ENCODE measurements at regions not wholly inside any gene's neighbourhood (a gene's known extent, or its start where the extent isn't known, plus 50 kb on each side); places are given as distances from the start of the nearest gene placed in this dataset.
"Not testable (repeated sequence)": the region's sequence is repeated elsewhere in the genome, so short reads cannot be mapped to it uniquely, and the experiment has no call there.

DNA sequence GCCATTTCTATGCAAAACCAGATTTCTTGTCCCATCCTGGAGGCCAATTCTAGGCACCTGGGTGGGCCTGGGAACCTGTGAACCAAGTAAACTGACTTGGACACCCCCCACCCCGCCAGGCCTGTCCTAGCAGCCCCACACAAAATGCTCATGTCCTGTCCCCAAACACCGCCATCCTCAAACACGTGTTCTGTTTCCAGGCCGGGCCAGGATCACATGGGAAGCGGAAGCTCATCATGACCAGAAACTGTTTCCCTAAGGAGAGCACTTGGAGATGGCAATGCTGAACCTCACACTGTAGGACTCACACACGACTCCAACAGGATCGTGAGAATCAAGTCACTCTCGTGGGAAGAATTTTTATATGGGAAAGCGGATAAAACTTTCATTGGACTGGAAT is 78.7 kb upstream of the DRD5 start:
- not testable (repeated sequence) for DNase-seq (ENCODE audit: low spot score)

DNA sequence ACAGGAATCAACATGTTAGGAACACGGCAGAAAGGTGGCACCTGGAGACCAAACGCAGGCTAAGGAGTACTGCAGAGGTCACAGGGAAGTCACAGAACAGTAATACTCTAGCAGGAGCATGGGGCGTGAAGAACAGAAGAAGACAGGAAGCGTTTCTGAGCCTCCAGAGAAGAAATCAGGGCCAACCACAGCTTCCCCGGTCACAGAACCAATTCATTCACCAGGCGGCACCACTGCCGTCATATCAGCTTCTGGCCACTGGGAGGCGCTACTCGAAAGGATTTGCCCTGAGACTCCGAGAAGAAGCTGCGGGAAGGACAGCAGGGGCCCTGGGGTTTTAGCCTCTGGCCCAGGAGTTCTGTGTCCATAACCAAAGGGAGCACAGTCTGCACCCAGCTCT is 78.0 kb upstream of the DRD5 start:
- peak; percentile 34 for DNase-seq (ENCODE audit: low spot score)

GRCh38 chr4:9704126-9704525 is 77.3 kb upstream of the DRD5 start:
- not testable (repeated sequence) for DNase-seq (ENCODE audit: low spot score)

GRCh38 chr4:9704551-9705332 is 76.7 kb upstream of the DRD5 start:
- no peak for DNase-seq (ENCODE audit: low spot score)

DNA sequence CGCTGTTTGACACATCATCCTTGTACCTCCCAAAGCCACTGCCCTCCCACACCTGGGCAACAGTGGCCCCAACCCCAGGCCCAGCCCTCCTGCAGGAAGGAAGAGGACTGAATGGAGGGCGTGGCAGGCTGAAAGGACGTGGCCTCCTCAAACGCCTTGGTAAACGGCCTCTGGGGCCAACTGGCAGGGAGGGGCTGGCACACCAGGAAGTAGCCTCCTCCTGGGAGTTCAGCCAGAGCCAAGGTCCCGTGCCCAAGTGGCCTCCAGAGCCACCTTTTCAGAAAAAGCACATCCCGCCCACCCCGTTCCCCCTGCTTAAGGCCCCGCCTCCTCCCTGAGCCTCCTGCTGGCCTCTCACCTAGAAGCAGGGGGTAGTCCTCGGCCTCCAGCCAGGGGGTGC is 74.2 kb upstream of the DRD5 start:
- not testable (repeated sequence) for DNase-seq (ENCODE audit: low spot score)

- not testable (repeated sequence) for DNase-seq (ENCODE audit: low spot score)
These were observed 73.5 kb upstream of the DRD5 start for GRCh38 chr4:9707936-9708335.

DNA sequence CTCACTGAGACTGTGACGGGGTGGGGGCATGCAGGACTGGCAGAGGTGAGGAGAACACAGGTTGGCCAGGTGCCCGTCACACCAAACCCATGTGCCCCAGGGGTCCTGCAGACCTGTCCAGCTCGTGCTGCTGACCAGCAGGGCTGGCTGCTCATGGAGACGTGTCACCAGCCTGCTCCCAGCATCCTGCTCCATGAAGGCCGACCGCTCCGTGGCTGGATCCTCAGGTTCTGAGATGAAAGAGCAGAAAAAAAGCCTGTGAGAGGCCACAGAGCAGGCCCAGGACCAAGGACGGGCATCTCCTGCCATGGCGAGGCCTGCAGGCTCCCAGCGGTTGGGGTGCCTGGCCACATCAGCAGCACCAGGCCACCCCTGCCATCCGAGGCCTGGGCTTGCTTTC is 71.7 kb upstream of the DRD5 start:
- DNase-seq (ENCODE audit: low spot score), result no peak

GRCh38 chr4:9715271-9715670 is 66.2 kb upstream of the DRD5 start:
- not testable (repeated sequence) for DNase-seq (ENCODE audit: low spot score)

- DNase-seq (ENCODE audit: low spot score), result no peak
These were observed 65.3 kb upstream of the DRD5 start for GRCh38 chr4:9716093-9716492.

- not testable (repeated sequence) for DNase-seq (ENCODE audit: low spot score)
These were observed 63.0 kb upstream of the DRD5 start for GRCh38 chr4:9718246-9718939.

GRCh38 chr4:9722131-9722530 is 59.3 kb upstream of the DRD5 start:
- DNase-seq (ENCODE audit: low spot score), result not testable (repeated sequence)

Measured in cerebellar cortex (tissue), 1 donor.